Activated CD4-positive, alpha-beta T cell treated with anti-CD3 and anti-CD28 coated beads, Interleukin-2, amount 50 U/mL, for 16 hours (primary cell): ENCODE measurements at regions not wholly inside any gene's neighbourhood (a gene's known extent, or its start where the extent isn't known, plus 50 kb on each side); places are given as distances from the start of the nearest gene placed in this dataset.

ENCODE experiments used
- DNase-seq: peaks from one replicate; pipeline ENCODE4 v3.0.0-alpha.2; 2020

DNA sequence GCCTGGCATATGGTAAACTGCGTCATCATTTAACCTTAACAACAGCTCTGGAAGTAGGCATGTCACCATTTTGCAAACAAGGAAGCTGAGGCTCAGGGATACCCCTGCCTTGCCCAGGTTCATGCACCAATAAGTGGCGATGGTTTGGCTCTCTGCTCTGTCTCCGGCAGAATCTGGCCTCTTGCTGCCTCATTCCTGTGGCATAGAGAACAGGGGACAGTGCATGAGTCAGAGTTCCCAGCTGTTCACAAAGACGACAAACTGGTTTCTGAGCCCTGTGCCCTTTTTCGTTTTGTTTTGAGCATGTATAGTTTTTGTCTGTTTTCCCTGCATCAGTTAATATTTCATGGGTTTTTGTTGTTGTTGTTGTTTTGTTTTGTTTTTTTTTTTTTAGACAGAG, 236.8 kb downstream of the OPA1 start:
- no peak for DNase-seq

GRCh38 chr3:193830791-193831191, 237.8 kb downstream of the OPA1 start:
- no peak for DNase-seq

DNA sequence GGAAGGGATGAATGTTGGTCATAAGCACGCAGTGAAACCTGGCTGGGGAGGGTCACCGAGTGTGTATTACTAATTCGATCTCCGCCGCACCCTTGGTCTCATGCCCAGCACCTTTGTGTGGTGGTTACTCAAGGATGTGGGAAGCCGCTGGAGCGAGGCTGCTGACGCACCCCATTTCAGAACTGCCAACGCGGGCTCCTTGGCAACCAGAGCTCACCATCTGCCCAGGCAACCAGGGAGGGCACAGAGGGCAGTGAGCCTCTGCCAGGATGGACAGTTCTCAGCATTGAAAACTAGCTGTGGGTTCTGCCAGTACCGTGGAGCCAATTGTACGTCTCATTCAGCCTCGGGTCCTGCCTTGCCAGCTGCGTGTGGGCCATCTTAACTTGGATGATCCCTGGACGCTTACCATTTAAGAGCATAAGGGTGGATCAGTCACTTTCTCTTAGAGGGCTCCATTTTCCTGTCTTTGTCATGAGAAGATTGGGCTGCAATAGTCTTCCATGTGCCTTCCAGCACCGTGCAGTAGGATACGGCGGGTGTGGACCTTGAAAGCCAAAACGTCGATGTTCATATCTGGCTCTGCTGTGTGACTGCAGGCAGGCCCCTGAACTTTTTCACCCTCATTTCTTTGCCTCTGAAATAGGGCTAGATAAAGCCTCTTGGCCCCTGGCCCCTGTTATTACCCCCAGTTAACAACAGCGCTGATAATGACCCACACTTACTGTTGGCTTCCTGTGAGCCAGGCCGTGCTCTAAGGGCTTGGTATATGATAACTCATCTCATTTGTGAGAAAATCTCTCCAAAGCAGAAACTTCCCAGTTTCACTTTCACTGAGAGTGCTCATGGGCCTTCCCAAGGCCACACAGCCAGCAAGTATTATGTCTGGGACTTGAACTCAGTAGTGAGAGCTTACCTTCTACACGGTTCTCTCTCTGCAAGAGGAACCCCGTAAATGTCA, 238.8 kb downstream of the OPA1 start:
- no peak for DNase-seq

- DNase-seq: no peak
These were observed 239.9 kb downstream of the OPA1 start for GRCh38 chr3:193832833-193833413.

DNA sequence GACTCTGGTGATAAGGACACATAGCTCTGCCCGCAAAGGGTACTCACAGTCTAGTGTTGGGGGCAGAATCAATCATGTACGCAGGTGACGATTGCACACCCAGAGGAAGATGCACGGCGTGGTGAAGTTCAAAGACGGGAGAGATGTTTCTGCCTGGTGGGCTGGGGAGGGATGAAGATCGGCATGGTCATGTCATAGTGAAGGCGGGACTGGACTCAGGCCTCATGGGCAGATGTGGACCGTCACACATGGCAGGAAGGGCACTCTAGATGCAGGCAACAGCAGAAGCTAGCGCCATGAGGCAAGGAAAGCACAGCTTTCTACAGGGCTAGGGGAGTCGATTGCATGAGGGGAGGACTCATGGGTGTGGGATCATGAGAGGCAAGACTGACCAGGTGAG, 240.6 kb downstream of the OPA1 start:
- no peak for DNase-seq

- DNase-seq: no peak
These were observed 242.4 kb downstream of the OPA1 start for GRCh38 chr3:193835414-193835813.

GRCh38 chr3:193836511-193836910, 243.5 kb downstream of the OPA1 start:
- DNase-seq: no peak

GRCh38 chr3:193836918-193837317, 243.9 kb downstream of the OPA1 start:
- DNase-seq: no peak

DNA sequence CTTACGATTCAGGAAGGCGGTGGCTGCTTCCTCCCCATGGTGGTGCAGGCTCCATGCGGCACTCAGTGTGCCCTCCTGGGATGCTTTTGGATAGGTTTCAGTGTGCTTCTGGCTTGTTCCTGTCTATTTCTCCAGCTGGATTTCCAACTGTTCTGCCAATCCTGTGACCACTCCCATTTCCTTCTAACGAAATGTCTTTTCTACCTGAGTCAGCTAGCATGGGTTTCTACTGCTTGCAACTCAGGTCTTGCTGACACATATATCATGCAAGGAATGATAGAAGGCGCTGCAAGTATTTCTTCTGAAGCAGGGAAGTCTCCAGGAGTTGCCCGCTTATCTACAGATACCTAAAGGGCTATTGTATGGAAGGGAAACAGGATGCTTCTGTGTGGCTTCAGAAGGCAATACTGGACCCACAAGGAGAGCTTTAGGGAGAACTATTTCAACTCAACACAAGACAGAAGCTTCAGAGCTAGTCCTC, 244.4 kb downstream of the OPA1 start:
- DNase-seq: no peak

DNA sequence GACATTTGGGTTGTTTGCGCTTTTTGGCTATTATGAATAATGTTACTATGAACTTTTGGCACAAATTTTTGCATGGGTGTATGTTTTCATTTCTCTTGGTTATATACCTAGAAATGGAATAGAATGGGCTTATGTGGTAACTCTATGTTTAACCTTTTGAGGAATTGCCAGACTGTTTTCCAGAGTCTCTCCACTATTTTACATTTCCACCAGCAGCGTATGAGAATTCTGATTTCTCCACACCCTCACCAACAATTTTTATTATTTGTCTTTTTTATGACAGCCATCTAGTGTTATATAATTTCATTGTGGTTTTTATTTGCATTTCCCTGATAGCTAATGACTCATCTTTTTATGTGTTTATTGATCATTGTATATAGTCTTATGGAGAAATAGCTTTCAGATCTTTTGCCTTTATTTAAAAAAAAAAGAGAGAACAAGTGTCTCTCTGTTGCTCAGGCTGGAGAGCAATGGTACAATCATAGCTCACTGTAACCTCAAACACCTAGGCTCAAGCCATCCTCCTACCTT, 247.2 kb downstream of the OPA1 start:
- DNase-seq: no peak

- DNase-seq: no peak
These were observed 248.6 kb downstream of the OPA1 start for GRCh38 chr3:193841581-193841980.

DNA sequence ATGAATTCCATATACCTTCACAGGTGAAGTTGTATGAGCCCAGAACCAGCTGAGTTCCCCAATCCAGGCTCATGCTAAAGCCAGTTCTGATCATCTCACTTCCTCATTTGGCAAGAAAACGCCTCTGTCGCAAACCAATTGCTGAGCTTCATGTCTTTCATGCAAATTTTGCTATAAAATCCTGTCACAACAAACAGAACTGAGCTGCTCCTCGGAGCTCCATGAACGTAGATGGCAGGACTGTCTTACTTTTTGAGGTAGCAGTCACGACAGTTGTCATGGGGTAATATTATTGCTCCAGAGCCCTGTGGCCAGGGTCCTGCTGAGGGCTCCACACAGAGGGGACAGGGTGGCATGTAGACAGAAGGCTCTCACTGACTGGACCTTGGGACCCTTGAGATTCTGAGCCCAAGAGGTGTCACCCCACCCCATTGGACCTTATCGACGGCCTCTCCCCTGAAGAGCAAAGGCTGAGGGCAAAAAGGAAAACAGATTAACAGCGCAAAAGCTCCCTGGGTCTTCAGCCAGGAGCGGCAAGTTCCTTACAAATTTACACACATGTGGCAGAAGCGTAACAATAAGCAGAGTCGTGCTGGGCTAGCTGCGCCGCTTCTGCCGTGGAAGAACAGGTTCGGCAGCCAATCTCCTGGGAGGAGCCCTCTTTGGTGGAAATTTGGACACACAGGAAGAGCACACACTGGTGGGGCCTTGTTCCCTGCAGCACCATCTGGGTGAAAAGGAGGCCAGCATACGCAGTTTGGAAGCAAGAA, 249.2 kb downstream of the OPA1 start:
- no peak for DNase-seq

GRCh38 chr3:193842832-193843473, 249.9 kb downstream of the OPA1 start:
- no peak for DNase-seq

DNA sequence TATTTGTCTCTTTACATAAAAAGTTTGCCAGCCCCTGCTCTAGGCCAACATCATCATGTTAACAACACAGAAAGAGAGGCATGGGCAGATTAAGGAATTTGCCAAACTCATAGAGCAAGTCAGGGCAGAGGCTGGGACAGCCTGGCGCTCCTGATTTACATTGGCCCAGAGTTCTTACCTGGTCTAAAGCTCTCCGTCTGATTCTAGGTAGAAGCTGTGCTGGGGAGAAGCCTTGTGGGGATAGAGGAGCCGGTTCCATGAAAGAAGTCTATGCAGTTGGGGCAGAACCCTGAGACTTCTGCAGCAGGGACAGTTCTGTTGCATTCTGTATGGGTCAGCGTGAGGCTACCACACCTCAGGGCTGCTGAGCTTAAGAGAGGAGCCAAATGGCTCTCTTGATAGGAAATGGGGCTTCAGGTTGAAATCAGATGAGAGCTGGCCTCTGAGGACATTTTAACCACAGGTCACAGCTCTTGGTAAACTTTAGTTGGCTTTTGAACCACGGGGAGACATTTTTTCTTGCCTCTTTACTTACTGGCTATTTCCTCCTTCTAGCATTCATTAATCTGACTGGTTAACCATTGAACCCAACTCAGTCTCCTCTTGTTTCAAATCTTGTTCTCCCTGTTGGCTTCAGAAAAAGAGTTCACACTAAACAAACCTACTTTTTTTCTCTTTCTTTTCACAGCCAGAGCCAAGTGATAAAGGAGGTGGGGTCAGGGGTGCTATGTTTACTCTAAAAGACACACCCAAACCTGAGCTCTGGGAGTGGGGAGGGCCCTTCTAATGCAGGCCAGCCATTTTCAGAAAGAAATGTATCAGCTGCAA, 250.7 kb downstream of the OPA1 start:
- no peak for DNase-seq

GRCh38 chr3:193844472-193844871, 251.5 kb downstream of the OPA1 start:
- DNase-seq: no peak

DNA sequence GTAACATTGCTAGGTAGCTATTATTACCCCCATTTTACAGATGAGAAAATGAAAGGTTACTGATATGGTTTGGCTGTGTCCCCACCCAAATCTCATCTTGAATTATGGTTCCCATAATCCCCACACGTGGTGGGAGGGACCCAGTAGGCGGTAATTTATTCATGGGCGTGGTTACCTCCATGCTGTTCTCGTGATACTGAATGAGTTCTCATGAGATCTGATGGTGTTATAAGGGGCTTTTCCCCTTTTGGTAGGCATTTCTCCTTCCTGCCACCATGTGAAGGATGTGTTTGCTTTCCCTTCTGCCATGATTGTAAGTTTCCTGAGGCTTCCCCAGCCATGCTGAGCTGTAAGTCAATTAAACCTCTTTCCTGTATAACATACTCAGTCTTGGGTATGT, 252.1 kb downstream of the OPA1 start:
- no peak for DNase-seq

- no peak for DNase-seq
These were observed 253.6 kb downstream of the OPA1 start for GRCh38 chr3:193846569-193846968.

GRCh38 chr3:193847402-193847801, 254.4 kb downstream of the OPA1 start:
- DNase-seq: no peak

GRCh38 chr3:193848547-193848946, 255.5 kb downstream of the OPA1 start:
- no peak for DNase-seq

GRCh38 chr3:193850084-193850619, 257.1 kb downstream of the OPA1 start:
- DNase-seq: no peak

DNA sequence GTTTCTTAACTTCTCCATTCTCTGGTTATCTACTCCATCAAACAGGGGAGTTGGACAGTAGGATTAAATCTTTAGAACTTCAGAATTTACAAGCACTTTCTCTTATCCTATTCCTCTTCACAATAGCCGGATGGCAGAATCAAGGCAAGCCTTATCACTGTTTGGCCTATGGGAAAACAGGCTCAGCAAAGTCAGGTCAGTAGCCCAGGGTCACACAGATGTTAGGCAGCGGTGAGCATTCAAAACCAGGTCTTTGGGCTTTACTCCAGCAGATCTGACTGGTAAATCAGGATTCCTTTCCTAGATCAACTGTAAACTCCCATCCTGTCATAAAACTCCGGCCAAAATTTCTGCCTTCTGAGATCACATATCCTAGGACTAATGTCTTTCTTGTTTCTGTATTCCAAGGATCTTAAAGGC, 258.4 kb downstream of the OPA1 start:
- no peak for DNase-seq
